ENCODE measurements at regions not wholly inside any gene's neighbourhood (a gene's known extent, or its start where the extent isn't known, plus 50 kb on each side); places are given as distances from the start of the nearest gene placed in this dataset.

DNA sequence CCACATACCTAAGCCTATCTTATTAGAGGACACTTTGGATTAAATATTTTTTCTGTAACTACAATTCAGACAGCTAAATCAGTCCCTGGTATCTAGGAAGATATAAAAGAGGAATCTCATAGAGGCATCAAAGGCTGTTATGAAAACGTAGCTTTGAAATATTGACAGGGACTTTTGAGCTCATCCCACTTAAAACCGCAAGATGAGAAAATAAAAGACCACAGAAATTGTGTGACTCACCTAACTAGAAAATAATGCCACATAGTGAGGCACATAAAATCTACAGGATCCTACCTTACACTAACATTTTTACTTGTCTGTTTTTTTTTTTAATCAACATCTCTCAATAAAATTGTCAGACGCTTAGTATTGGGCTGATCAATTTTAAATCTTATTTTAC, 686.5 kb upstream of the COX7C start:
- Mint-ChIP-seq H3K4me1 (no peaks in the 10 kb centered on the region), H3K27me3 (ENCODE audit: low read depth) (no peaks in the 10 kb centered on the region), H3K4me3 (no peak overlapping the region), H3K9me3 (peaks cover 2% of the 10 kb centered on the region), H3K27ac (no peak overlapping the region), H3K36me3 (ENCODE audit: low read depth) (no peaks in the 10 kb centered on the region)
- TF ChIP-seq, protein P1, sequence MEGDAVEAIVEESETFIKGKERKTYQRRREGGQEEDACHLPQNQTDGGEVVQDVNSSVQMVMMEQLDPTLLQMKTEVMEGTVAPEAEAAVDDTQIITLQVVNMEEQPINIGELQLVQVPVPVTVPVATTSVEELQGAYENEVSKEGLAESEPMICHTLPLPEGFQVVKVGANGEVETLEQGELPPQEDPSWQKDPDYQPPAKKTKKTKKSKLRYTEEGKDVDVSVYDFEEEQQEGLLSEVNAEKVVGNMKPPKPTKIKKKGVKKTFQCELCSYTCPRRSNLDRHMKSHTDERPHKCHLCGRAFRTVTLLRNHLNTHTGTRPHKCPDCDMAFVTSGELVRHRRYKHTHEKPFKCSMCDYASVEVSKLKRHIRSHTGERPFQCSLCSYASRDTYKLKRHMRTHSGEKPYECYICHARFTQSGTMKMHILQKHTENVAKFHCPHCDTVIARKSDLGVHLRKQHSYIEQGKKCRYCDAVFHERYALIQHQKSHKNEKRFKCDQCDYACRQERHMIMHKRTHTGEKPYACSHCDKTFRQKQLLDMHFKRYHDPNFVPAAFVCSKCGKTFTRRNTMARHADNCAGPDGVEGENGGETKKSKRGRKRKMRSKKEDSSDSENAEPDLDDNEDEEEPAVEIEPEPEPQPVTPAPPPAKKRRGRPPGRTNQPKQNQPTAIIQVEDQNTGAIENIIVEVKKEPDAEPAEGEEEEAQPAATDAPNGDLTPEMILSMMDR (IDR thresholded peaks at IDR 0.05; ENCODE audit: unreplicated experiment in 3 of 3), result no peak

DNA sequence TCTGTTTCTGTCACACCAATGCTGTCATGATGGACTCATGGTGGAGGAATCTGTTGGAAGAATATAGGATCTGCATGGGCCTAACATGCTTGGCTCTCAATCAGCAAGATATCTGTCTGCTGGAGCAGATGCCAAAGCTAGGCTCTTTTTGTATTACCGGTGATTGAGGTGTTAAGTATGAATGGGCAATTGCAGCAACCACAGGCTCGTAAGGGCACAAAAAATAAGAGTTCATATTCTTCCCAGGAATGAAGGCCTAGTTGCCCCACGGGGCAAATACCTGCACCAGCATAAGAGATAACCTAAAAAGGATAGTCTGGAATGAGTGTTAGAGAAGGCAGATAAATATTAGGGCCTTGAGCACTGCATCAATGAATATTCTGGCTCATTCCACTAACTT, 679.5 kb upstream of the COX7C start:
- TF ChIP-seq, protein P1 (IDR thresholded peaks at IDR 0.05; ENCODE audit: unreplicated experiment in 3 of 3), result no peak
- H3K9me3 Mint-ChIP-seq, result no peaks in the 10 kb centered on the region
- no peaks in the 10 kb centered on the region for H3K27me3 Mint-ChIP-seq (ENCODE audit: low read depth)
- no peak overlapping the region for H3K27ac Mint-ChIP-seq
- no peaks in the 10 kb centered on the region for H3K36me3 Mint-ChIP-seq (ENCODE audit: low read depth)
- no peaks in the 10 kb centered on the region for H3K4me1 Mint-ChIP-seq
- no peak overlapping the region for H3K4me3 Mint-ChIP-seq

DNA sequence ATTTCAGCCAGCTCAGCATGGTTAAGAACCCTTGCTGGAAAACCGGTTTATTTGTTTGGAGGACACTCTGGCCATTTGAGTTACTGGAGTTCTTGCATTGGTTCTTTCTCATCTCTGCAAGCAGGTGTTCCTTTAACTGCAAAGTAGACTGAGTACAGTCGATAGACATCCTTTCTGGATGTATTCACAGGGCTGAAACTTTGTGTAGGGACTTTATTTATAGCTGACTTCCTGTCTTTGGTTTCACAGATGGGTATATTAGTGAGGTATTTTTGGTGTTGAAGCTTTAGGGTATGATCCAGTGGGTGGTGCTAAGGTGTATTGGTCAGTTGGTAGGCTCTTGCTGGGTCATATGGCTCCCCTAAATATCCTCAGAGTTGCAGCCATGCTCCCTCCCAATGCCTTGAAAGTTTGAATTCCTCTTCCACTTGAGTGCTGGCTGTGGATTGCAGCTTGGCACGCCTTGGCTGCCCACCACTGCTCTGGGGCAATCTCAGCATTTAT, 666.0 kb upstream of the COX7C start:
- H3K27ac Mint-ChIP-seq, result no peak overlapping the region
- TF ChIP-seq, protein P1 (IDR thresholded peaks at IDR 0.05; ENCODE audit: unreplicated experiment in 3 of 3), result no peak
- no peaks in the 10 kb centered on the region for H3K4me1 Mint-ChIP-seq
- no peaks in the 10 kb centered on the region for H3K9me3 Mint-ChIP-seq
- no peaks in the 10 kb centered on the region for H3K27me3 Mint-ChIP-seq (ENCODE audit: low read depth)
- no peaks in the 10 kb centered on the region for H3K36me3 Mint-ChIP-seq (ENCODE audit: low read depth)
- H3K4me3 Mint-ChIP-seq, result no peak overlapping the region

DNA sequence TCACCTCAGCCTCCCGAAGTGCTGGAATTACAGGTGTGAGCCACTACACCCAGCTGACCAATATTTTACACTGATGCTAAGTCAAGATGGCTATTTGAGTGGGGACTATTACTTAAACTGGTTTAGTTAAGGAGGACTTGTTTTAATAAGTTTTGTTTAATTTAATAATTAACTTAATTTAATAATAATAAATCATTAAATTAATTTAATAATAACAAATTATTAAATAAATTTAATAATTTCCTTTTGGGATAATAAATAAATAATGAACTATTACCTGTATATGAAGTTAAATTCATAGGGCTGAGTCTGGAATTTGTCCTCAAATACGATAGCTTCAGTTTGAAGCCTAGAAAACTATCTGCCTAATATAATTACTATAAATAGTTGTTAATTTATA, 665.1 kb upstream of the COX7C start:
- TF ChIP-seq, protein P1 (IDR thresholded peaks at IDR 0.05; ENCODE audit: unreplicated experiment in 3 of 3), result no peak
- no peak overlapping the region for H3K27ac Mint-ChIP-seq
- H3K36me3 Mint-ChIP-seq (ENCODE audit: low read depth), result no peaks in the 10 kb centered on the region
- no peaks in the 10 kb centered on the region for H3K4me1 Mint-ChIP-seq
- H3K4me3 Mint-ChIP-seq, result no peak overlapping the region
- no peaks in the 10 kb centered on the region for H3K27me3 Mint-ChIP-seq (ENCODE audit: low read depth)
- H3K9me3 Mint-ChIP-seq, result no peaks in the 10 kb centered on the region

DNA sequence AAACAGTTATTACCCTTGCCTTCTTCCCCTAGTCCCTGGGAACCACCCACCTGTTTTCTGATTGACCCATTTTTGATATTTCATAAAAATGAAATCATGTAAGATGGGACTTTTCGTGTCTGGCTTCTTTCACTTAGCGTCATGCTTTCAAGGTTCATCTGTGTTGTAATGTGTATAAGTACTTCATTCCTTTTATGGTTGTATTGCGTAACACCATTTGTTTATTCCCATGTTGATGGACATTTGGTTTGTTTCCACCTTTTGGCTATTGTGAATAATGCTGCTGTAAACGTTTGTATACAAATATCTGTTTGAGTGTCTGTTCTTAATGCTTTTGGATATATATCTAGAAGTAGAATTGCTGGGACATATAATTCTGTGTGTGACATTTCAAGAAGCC, 650.1 kb upstream of the COX7C start:
- H3K27ac Mint-ChIP-seq, result no peak overlapping the region

DNA sequence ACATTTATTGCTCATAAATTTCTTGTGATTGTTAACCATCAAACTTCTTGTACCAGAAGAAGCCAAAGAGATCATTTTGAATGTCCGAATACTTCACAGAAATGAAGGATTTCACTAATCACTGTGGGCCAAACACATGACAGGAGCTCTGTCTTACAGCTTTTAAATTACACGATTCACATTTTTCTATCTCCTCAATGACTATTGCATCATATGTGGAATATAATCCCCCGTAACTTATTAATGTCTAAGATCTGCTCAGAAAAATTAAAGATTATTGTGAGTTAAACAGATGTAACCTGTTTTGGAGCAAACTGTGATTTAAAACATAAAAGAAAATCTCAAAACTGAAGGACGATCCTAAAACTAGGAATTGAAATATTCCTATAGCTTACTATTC, 645.2 kb upstream of the COX7C start:
- H3K27ac Mint-ChIP-seq, result no peak overlapping the region
- no peaks in the 10 kb centered on the region for H3K9me3 Mint-ChIP-seq
- H3K4me1 Mint-ChIP-seq, result no peaks in the 10 kb centered on the region
- H3K4me3 Mint-ChIP-seq, result no peak overlapping the region
- no peaks in the 10 kb centered on the region for H3K27me3 Mint-ChIP-seq (ENCODE audit: low read depth)
- H3K36me3 Mint-ChIP-seq (ENCODE audit: low read depth), result no peaks in the 10 kb centered on the region
- TF ChIP-seq, protein P1 (IDR thresholded peaks at IDR 0.05; ENCODE audit: unreplicated experiment in 3 of 3), result no peak

More for the DNA sequence above, 650.1 kb upstream of the COX7C start:
- Mint-ChIP-seq H3K27me3 (ENCODE audit: low read depth) (no peaks in the 10 kb centered on the region), H3K4me1 (no peaks in the 10 kb centered on the region), H3K4me3 (no peak overlapping the region), H3K9me3 (no peaks in the 10 kb centered on the region), H3K36me3 (ENCODE audit: low read depth) (no peaks in the 10 kb centered on the region)
- TF ChIP-seq, protein P1 (IDR thresholded peaks at IDR 0.05; ENCODE audit: unreplicated experiment in 3 of 3), result no peak
